GM19455 (cell line): ENCODE measurements at regions not wholly inside any gene's neighbourhood (a gene's known extent, or its start where the extent isn't known, plus 50 kb on each side); places are given as distances from the start of the nearest gene placed in this dataset.
A peak's percentile ranks its signal among the peaks of the same experiment; 100 is the strongest.

Experiments used
- ATAC-seq: cut with Tn5 transposase; IDR thresholded peaks from one replicate; pipeline ENCODE4 v1.9.1; 2021; ENCODE audit not compliant: unreplicated experiment

DNA sequence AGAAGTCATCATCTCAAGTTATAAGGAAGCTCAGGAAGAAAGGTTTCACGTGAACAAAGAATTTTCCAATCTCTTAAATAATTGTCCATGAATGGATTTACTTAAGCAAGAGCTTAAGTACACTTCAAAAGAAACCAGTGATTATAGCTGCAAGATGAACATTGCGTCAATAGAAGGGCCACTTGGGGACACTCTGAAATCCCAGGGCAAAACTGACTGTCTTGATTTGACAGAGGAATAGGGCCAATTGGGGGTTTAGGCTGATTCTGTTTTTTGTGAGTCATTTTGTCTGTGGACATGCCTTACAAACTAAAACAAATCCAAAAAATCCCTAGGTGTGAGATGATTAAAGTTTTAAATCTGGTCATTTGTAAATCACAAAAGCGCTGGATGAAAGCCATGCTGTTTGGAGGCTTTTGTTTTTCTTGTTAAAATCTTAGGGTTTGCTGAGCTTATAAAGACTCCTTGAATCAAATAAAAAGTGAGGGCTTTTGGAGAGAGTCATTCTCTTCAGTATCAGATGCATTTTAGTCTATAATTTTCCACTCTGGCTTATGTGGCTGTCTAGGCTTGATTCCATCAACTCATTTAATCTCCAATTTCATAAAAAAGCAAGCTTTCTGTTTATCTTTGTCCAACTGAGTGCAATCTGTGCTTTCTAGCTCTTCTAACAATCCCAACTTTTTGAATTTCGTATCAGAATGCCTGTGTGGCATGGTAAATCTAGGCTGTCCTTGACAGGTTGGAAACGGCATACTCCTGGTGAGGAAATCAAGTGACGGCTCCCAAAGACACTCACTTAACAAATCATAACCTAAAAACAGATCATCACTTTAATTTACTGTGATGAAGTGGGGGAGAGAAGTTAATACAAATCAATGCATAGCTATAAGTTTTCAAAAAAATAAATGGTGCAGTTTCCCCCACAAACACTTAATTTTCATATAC, 98.2 kb upstream of the SOX9 start:
- no peak for ATAC-seq

DNA sequence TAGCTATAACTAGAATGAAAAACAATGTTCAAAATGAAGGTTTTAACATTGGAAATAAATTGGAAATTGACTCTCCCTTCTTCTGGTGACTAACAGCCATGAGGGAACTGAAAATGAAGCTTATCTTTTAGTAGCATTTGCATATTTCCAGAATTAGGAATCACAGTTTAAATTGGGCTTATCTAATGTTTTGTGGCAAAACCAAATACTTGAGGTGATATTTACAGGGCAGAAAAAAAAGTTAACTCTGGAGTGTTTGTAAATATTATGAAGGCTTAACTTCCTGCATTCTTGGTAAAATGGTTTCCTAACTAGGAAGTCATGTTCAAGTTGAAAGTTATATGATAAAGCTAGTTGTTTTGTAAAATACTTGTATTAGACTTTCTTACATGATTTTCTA, 96.4 kb upstream of the SOX9 start:
- ATAC-seq = no peak

DNA sequence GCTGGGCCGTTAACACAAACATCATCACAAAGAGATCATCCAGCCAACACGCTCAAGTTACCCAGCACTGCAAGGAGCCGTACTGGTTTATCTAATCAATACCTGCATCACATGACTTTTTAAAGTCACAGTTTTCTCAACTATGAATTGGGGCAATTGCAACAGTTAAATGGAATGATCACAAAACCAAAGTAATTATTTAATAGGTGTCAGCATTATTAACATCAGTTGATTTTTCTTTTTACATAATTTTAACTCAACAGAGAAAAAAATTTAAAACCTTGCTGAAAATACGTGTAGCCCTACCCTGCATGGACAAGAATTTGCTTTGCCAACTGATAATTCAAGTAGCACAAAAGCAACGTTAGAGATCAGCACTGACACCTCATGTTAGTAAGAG, 95.7 kb upstream of the SOX9 start:
- no peak for ATAC-seq

DNA sequence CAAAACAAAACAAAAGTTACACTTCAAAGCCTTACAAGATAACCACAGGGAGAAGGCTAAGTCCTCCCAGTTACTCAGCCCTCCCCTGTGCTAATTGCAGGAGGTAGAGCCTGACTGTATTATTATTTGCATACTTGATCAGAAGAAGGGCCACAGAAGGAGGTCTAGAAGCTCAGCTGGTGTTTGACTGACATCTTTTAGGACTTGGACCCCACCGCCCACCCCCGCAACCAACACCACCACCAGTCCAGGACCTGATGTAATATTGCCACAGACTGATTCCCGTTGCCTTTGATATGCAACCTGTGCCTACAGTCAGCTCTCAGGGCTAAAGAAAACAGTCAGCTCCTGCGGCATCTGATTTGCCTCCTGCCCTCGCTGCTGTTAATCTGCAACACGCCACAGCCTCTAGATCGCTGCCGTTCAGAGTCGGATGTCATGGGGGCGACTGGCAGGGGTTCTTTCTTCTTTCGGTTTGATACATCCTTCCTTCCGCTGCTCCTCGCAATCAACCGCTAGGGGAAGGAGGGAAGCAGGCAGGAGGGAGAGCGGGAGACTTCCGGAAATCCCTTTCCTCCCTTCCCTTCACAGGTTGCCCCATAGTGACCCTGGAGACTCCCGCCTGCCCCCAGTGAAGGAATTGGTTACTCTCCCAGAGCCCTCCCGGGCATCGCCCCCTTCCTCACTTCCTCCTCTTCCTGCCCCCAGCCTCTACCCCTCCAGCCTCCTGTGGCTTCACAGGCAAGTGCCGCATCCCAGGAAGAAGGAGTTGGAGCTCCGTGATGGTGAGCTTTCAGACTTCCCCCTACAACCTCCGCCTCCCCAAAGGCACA, 90.5 kb upstream of the SOX9 start:
- ATAC-seq = peak; percentile 69

DNA sequence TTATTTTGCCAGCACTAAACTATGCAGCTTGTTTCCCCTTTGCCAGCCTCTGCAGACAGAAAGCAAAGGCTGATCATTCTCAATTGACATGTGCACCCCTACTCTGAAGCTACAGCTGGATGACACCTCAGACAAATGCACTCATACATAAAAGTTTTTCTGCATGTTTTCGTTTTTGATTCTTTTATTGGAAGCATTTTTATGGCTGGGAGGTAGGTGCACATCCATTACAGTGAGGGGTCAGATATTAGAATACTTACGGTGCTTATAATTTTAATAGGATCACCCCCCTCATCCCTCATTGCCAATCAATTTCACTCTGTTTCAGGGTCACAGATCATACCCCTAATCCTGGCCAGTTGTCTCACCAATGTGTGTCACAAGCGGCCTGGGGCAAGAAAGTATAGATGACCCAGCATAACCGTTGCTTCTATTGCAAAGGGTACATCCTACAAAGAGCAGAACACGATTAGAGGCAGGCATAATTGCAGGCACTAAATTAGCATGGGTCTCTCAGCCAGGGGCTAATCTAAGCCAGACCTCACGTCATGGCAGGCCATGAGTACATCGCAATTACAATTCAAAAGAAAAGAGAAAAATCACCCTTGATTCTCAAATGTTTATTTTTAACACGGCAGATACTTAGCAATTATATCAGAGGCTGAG, 89.5 kb upstream of the SOX9 start:
- ATAC-seq = no peak

DNA sequence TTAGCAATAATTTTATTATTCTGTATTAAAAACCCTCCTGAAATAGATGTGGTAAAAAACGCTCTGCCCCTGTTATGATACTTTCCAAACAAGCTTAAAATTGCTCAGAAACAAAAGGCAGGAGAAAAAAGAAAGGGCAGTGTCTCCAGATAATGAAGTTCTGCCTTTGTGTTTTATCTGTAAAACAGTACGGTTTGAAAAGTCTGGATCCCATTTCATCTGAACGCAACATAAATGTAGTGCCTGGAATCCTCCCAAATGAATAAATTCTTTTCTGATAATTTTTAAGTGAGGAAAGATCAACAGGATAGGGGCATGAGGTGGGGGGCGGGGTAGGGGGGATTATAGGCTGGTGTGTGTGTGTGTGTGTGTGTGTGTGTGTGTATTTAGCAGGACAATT, 87.5 kb upstream of the SOX9 start:
- ATAC-seq = no peak

DNA sequence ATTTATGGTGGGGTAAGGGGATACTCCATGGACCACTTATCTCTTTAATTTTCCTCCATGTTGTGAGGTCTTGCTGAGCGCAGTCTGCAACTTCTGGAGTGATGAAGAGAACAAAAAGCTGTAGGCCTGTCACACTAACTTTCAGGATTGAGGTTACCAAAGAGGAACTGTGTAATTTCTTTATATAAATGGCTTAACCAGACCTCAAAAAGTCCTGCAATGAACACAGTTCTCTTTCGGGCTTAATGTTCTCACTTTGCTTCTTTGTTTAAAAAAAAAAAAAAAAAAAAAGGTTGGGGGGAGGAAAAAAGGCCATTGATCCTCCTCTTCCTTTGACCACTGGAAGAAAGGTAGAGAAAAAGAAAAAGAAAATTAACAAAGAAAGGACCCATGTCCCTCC, 86.8 kb upstream of the SOX9 start:
- ATAC-seq = peak; percentile 54

DNA sequence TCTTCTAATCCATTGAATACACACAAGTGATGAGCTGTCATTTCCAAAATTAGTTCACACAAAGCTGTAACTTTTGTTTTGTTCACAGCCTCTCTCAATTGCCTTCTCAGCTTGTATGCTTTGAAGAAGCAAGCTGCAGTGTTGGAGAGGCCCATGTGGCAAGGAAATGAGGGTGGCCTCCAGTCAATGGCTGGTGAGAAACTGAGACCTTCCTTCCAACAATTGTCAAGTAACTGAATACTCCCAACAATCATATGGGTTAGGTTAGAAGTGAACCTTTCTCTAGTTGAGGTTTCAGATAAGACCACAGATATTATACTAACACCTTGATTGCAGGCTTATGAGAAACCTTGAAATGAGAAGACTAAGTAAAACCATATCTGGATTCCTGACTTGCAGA, 82.4 kb upstream of the SOX9 start:
- no peak for ATAC-seq

DNA sequence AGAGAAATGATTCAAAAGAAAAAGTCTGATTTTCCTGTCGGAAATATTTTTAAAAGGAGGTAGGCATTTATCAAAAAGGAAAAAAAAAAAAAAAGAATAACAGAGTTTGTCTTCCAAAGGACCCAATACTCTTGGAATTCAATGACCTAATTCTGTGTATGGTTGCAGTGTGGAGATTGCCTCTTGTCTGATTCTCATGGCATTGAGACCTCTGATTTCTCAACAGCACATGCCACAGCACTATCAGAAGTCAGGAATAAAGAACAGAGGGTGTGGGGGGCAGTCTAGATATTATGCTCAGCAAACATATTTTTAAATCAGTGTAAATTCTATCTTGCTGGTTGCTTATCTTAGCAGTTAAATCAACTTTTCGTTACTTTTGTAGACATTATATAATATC, 81.3 kb upstream of the SOX9 start:
- ATAC-seq = no peak

DNA sequence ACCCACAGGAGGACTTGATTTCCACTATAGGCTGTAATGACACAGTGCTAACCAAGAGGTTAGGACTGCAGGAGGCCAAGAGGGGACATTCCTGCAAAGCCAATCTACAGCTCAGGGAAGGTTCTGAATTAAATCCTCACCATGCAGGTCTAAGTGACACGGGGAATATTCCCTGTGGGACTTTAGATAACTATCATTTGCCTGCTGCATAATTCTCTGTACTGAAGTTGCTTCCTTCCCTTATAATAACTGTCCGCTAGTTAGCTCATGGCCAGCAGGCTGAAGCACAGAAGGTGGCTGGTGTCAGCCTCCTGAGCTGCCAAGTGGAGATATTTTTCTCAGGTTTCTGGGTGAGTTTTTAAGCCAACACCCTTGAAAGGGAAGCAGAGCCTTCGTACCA, 74.6 kb upstream of the SOX9 start:
- no peak for ATAC-seq

DNA sequence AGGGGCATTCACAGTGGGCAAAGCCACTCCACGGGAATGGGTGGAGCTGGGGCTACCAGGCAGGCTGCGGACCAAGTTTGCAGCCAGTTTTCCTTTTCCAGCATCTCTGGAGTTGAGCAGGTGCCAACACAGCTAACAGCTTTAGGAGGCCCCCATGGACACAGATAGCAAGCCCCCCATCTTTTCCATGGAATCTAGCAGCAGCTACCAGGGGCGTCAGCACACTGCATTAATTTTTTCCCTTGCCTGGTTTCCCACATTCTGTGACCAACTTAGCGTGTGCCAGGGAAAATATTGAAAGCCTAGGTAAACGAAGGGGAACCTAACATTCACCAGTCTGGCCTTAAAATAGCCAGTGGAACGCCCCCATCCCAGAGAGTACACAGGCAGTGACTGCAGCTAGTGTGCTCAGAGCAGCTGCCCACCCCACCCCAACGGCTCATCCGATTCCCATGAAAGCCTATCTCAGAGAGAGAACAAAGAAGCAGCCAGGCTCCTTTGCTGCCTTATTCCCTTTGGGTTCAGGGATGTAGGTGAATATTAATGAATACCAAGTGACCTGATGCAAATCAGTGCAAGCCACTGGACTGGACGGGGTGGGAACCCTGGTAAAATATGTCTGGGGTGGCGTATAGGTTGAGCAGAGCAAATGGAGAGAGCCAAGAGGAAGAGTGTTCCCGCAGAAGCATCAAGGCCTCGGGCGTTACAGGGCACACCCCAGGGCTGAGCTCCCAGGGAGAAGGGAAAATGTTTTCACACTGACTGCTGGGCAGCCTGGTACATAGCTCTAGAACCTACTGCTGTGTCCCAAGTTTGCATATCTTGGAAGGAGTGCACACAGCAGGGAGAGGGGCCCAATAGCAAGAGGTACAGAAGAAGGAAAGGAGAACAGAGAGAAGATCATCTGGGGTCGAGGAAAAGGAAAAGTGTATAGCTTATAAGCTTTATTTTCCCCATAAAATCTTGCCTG, 73.9 kb upstream of the SOX9 start:
- ATAC-seq = no peak

DNA sequence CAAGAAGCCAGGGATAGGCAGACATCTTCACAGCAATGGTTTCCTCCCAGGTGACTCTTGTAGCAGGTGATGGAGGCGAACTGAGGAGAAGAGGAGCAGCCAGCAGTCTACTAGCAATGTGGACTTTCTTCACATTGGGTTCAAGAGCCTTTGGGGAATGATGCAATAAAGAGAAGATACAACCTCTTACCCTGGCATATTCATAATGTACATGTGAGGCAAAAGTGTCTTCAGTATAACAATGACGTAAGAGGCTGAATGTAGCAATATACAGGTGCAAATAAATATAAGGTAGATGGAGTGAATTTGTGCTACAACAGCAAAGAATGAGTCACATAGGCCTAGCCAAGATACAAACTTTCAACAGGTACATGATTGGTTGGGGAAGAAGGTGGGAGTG, 70.9 kb upstream of the SOX9 start:
- ATAC-seq = no peak

DNA sequence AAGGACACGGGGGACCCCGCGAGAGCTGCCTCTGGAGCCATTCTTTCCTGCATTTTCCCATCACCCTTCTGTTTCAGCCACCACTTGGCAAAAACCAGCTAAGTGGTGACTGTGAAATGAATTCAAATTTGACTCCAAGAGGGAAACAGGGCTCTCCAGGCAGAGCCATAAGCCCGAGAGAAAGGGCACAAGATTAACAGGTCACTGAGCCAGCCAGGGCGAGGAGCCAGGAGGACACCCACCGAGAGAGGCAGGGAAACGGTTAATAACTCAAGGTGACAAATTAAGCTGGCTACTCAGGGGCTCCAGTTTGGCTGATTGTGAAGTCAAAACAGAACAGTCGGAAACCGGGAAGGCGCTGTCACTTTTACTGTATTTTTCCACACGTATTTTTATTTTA, 67.8 kb upstream of the SOX9 start:
- no peak for ATAC-seq

DNA sequence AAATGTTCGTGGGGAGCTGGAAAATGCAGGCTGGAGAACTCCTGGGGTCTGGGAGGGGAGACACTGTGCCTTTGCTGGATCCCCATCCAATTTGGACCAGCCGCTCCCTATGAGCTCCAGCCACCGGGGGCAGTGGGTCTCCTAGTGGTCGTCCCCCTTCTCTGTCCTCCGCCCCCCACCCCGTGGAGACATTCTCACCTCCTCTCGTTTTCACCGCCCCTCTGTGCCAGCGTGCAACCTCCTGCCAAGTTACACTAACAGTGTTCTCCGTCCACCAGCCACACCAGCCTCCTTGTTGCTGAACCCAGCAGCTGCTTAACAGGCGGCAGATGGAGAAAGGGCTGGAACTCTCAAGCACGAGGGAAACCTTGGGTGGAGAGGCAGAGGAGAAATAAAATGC, 67.4 kb upstream of the SOX9 start:
- ATAC-seq = no peak

DNA sequence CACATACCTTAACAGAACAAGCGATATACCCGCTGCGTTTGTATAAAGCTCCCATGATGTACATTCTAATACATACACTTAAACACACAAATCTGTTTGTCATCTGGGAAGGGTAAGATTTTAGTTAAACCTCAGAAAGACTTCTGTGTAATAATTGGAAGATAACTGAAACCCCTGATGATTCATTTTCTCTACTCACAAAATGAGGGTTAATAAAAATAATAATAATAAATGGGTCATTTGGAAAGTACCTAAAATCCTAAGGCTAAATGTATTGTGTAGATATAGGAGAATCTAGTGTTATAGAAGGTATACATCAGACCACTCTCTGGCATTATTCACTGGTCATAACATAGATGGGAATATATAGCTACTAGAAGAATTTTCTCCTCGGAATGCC, 64.7 kb upstream of the SOX9 start:
- no peak for ATAC-seq

DNA sequence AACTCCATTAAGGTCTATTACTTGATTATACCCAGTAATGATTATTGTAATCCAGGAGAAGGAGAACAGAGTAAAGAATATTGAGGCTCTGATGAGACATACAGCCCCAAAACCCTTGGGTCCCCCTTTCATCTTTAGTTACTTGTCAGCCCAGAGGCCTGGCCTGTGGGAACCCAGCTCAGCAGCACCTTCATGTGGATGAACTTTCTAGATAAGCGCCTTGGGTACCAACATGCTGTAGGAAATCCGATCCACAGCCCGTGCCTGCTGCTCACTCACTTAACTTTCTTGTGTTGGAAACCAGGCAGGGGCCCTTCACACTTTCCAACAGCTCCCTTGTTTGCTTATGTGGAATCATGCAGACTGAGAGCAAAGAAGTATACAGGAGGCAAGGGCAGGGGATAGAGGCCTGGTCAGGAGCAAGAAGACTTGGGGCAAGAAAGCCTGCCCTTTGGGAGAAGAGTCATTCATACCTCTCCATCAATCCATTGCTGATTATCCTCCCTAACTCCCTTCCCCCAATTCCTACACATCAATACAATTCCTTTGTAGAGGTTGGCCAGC, 64.0 kb upstream of the SOX9 start:
- ATAC-seq = no peak

DNA sequence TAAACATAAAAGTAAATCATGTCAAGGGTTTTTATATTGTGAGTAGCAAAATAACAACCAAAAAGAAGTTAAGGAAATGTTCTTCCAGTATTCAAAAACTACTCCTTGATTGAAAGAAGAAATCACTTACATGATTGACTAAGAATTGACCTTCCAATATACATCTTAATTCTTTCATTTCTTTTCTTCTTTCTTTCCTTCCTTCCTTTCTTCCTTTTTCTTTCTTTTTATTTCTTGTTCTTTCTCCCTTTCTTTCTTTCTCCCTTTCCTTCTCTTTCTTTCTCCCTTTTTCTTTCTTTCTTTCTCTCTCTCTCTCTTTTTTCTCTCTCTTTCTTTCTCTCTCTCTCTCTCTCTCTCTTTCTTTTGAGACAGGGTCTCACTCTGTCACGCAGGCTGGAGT, 60.7 kb upstream of the SOX9 start:
- no peak for ATAC-seq

DNA sequence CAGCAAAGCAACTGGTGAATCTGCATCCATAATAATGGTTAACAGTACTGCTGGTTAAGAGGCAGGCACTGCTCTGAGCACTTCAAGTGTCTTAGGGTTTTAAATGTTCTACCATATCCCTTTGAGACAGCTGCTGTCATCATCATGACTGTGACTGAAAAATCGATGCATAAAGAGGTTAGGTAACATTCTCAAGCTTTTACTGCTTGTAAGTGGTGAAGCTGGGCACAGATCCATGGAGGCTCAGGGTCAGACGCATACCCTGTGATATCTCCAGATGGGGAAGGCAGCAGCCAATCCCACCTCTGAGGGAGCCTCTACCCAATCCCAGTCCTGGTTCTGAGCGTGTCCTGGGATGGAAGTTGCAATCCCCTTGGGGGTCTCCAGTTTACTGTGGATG, 57.6 kb upstream of the SOX9 start:
- ATAC-seq = no peak

DNA sequence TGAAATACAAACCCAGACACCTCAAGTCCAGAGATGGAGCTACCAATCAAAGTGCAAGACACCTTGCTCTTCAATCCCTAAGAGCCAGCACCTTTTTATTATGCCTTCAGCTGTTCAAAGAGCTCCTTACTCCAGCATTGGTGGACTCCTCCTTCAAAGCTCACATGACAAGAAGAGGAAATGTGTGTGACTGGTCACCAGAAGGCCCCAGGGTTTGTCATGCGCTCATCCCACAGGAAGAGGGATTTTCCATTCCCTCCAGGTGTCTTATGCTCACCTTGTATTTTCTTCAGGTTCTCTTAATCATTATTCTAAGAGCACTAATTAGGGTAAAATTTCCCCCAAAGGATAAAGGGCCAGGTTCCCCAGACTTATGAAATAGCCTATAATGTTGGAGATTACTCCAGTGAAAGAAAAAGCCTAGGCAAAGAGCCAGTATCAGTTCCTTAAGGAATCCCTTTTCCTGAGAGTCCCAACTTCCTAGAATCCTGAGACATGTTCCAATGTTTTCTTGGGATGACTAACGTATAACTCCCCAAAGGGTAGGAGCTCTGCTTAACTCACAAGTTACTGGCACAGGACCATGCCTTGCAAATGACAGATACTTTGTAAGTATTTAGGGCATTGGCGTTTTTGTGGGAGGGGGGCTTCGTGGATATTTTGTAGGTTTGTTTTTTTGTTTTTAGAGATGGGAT, 56.9 kb upstream of the SOX9 start:
- ATAC-seq = no peak
